Ascending aorta (tissue), 2 donors: ENCODE measurements at regions not wholly inside any gene's neighbourhood (a gene's known extent, or its start where the extent isn't known, plus 50 kb on each side); places are given as distances from the start of the nearest gene placed in this dataset.

Source experiments
- DNase-seq, 2 donors: peaks; one replicate each; pipeline ENCODE4 v3.0.0-alpha.2; 2019; ENCODE audit warnings: low spot score in 2 of 2
- H3K27ac ChIP-seq, 2 donors: fragments of 200-600 bp; sonication (generic); one replicate each; pipeline ENCODE4 v1.5.1; 2016 to 2017; ENCODE audit warnings: mild to moderate bottlenecking in 1 of 2
- H3K27me3 ChIP-seq: fragments of 200-600 bp; sonication (generic); one replicate; pipeline ENCODE4 v1.5.1; 2017
- H3K36me3 ChIP-seq, 2 donors: fragments of 200-600 bp; sonication (generic); one replicate each; pipeline ENCODE4 v1.5.1; 2016
- H3K4me1 ChIP-seq, 2 donors: fragments of 200-600 bp; sonication (generic); one replicate each; pipeline ENCODE4 v1.5.1; 2016 to 2017; ENCODE audit warnings: mild to moderate bottlenecking in 1 of 2
- H3K4me3 ChIP-seq, 2 donors: fragments of 200-600 bp; sonication (generic); one replicate each; pipeline ENCODE4 v1.5.1; 2016 to 2017; ENCODE audit warnings: mild to moderate bottlenecking in 1 of 2
- H3K9me3 ChIP-seq, 2 donors: fragments of 200-600 bp; sonication (generic); one replicate each; pipeline ENCODE4 v1.5.1; 2016
- intact Hi-C: fragments of 100-400 bp; cut with DNase I; formaldehyde crosslinking; loops from one replicate; pipeline ENCODE4 v1.15.1; 2023
- TF ChIP-seq, protein P1 (sequence below), 3 experiments: fragments of 200-600 bp in 2 of 3; fragments of 450-650 bp in 1 of 3; sonication (generic) in 2 of 3; IDR thresholded peaks; one replicate each; pipeline ENCODE4 v1.5.1; 2016 to 2019; ENCODE audit warnings: antibody characterized with exemption in 3 of 3, mild to moderate bottlenecking in 1 of 3, moderate library complexity in 1 of 3

DNA sequence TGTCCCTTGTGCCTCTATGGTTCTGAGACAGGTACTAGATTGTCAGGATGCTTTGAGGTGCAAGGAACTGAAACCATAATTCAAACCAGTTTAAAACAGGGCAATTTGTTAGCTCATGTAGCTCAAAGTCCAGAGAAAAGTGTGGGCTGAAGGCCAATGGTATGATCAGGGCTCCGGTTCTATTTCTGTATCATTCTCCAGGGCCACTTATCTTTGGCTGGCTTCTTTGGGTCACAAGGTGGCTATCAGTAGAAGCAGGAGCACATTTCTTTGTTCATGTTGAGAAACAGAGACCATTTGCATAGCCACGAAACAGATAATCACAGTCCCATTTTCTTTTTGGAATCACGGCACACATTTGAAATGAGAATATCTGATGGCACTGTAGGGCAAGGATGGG is 294.9 kb downstream of the ETNK1 start:
- H3K27me3 ChIP-seq, result no peaks in the 10 kb centered on the region
- intact Hi-C loops, result no loop called here
- TF ChIP-seq, protein P1, sequence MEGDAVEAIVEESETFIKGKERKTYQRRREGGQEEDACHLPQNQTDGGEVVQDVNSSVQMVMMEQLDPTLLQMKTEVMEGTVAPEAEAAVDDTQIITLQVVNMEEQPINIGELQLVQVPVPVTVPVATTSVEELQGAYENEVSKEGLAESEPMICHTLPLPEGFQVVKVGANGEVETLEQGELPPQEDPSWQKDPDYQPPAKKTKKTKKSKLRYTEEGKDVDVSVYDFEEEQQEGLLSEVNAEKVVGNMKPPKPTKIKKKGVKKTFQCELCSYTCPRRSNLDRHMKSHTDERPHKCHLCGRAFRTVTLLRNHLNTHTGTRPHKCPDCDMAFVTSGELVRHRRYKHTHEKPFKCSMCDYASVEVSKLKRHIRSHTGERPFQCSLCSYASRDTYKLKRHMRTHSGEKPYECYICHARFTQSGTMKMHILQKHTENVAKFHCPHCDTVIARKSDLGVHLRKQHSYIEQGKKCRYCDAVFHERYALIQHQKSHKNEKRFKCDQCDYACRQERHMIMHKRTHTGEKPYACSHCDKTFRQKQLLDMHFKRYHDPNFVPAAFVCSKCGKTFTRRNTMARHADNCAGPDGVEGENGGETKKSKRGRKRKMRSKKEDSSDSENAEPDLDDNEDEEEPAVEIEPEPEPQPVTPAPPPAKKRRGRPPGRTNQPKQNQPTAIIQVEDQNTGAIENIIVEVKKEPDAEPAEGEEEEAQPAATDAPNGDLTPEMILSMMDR (IDR thresholded peaks at IDR 0.05), result no peak

DNA sequence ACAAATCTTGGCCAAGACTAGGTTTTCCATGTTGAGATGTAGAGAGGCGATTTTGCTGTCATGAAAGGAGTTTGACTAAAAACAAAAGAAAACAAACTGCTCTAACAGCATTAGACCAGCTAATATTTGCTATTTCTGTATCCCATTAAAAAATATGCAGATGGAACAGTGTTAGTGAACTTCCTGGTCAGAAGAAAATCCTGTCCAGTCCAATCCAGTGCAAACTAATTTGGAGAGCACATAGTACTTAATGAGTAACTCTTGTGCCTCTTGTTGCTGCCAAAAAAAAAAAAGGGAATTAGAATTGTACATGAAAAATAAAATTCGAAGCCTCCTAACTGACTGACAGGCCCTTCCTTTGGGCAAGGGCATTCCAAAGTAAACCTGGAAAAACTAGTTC is 298.8 kb downstream of the ETNK1 start:
- TF ChIP-seq, protein P1 (IDR thresholded peaks at IDR 0.05), result no peak
- H3K9me3 ChIP-seq, result no peaks in the 10 kb centered on the region
- H3K27ac ChIP-seq, result no peak overlapping the region
- no peaks in the 10 kb centered on the region for H3K27me3 ChIP-seq
- no peaks in the 10 kb centered on the region for H3K4me1 ChIP-seq
- H3K4me3 ChIP-seq, result no peak overlapping the region
- DNase-seq, result no peak
- intact Hi-C loops, result no loop called here
- H3K36me3 ChIP-seq, result no peaks in the 10 kb centered on the region

More for the DNA sequence above, 294.9 kb downstream of the ETNK1 start:
- no peak for DNase-seq
- Histone ChIP-seq H3K36me3 (no peaks in the 10 kb centered on the region), H3K4me3 (no peak overlapping the region), H3K27ac (no peak overlapping the region), H3K4me1 (no peaks in the 10 kb centered on the region), H3K9me3 (no peaks in the 10 kb centered on the region)

DNA sequence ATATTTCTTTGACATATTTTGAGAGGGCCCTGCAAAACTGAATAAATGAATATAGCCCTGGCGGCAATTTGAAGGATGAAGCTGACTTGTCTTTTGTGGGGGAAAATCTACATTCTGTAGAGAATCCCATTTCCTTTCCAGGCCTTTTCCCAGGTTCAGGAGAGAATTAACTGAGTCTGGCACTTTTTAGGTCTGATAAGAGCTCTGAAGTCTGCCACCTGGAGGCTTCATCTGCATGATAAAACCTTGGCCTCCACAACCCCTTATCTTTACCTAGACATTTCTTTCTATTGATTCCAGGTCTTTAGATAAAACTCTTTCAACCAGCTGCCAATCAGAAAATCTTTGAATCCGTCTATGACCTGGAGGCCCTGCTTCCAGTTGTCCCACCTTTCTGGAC is 299.4 kb downstream of the ETNK1 start:
- Histone ChIP-seq H3K9me3 (no peaks in the 10 kb centered on the region), H3K27me3 (no peaks in the 10 kb centered on the region), H3K4me3 (no peak overlapping the region), H3K4me1 (no peaks in the 10 kb centered on the region), H3K36me3 (no peaks in the 10 kb centered on the region), H3K27ac (no peak overlapping the region)
- TF ChIP-seq, protein P1 (IDR thresholded peaks at IDR 0.05), result no peak
- DNase-seq, result no peak
- intact Hi-C loops, result no loop called here

DNA sequence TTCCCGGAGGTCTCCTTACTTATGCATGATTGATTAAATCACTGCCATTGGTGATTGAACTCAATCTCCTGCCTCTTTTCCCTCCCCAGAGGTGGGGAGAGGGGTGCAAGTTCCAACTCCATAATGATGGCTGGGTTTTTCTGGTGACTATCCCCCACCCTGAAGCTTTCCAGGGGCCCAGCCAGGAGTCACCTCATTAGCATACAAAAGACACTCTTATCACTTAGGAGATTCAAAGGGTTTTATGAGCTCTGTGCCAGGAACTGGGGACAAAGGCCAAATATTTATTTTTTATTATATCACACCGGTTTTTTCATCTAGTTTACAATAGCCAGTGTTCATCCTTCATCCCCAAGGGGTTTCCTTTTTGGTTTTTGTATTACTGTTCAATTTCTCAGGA is 300.7 kb downstream of the ETNK1 start:
- H3K27ac ChIP-seq, result no peak overlapping the region
- H3K36me3 ChIP-seq, result no peaks in the 10 kb centered on the region
- no peak for DNase-seq
- no peaks in the 10 kb centered on the region for H3K9me3 ChIP-seq
- no peak overlapping the region for H3K4me3 ChIP-seq
- intact Hi-C loops, result no loop called here
- no peaks in the 10 kb centered on the region for H3K27me3 ChIP-seq
- TF ChIP-seq, protein P1 (IDR thresholded peaks at IDR 0.05), result no peak
- no peaks in the 10 kb centered on the region for H3K4me1 ChIP-seq

DNA sequence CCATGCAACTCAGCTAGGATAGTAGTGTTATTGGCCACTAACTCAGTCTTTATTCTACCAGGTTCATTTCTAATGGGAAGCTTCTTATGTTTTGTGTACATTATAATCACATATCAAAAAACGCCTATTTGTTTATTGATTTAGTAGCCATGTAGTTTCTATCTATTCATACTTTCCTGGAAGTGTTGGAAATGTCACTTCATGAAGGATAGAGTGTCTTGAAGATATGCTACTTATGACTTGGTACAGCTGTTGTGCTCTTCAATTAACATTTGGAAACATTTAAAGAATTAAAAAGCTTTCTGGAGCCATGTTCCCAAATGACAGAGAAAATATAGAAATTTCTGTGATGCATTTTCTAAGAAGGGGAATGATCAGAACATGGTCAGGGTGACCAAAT is 307.5 kb downstream of the ETNK1 start:
- intact Hi-C loops, result no loop called here
- H3K4me3 ChIP-seq, result no peak overlapping the region
- H3K9me3 ChIP-seq, result no peaks in the 10 kb centered on the region
- no peak overlapping the region for H3K27ac ChIP-seq
- no peaks in the 10 kb centered on the region for H3K36me3 ChIP-seq
- H3K4me1 ChIP-seq, result no peaks in the 10 kb centered on the region
- H3K27me3 ChIP-seq, result no peaks in the 10 kb centered on the region
- TF ChIP-seq, protein P1 (IDR thresholded peaks at IDR 0.05), result no peak
- DNase-seq, result no peak

DNA sequence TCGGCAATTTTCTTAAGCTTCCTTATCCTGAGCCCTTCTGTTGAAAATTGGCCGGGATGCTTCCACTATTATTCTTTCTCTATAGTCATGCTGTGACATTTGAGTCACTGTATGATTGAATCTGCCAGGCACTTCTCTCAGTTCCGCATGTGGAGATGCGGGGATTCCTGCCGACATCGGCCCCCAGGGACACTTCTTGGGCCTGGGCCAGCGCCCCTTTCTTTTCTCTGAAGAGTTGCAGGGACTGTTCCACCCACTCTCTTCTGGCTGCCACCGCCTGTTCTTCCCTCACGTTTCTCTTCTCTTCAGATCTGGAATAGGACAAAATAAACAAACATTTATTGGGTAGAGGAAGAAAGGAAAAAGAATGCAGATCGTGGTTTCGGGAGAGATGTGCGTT is 310.1 kb downstream of the ETNK1 start:
- Histone ChIP-seq H3K4me1 (no peaks in the 10 kb centered on the region), H3K27ac (no peak overlapping the region), H3K9me3 (no peaks in the 10 kb centered on the region), H3K27me3 (no peaks in the 10 kb centered on the region), H3K36me3 (no peaks in the 10 kb centered on the region), H3K4me3 (peak overlapping the region in 1 of 2 donors; percentile 13)
- intact Hi-C loops, result no loop called here
- TF ChIP-seq, protein P1 (IDR thresholded peaks at IDR 0.05), result no peak
- no peak for DNase-seq
